ENCODE measurements at regions not wholly inside any gene's neighbourhood (a gene's known extent, or its start where the extent isn't known, plus 50 kb on each side); places are given as distances from the start of the nearest gene placed in this dataset.
"Not testable (repeated sequence)": the region's sequence is repeated elsewhere in the genome, so short reads cannot be mapped to it uniquely, and the experiment has no call there.

DNA sequence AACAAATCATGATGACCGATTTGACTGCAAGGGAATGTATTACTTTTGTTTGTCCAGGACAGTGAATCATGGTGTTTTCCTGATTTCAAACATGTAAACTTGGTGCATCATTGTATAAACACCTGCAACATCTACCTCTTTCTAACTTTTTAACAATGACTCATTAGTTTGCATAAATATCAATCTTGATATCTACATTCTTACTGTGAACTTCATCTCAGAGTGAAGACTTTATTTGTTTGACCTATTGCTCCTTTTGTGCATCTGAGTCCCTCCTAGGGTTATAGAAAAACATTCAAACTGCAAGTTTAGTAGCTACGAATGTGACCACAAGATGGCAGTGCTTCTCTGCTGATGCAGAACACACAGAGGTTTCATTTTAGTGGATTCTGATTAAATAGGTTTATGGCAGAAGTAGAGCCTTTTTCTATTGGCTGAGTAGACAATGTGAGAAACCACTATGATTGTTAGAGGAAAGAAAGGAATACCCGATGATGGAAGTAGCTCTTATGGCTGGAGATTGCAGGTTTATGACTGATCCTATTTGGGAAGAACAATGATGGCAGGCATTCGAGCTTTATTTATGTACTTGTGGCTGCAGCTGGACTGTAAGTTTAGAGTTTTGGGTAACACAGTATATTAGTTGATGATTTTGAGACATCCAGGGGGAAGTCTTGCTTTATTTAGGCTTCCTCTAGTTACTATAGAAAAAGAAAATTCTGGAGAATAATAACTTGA lies 244.2 kb upstream of the OR4E1 start:
- no peaks in the 10 kb centered on the region for H3K36me3 ChIP-seq (replicated peaks)
- no peak overlapping the region for H3K4me3 ChIP-seq
- DNase-seq (ENCODE audit: low spot score in 2 of 2): peak; percentile 40 to 52
- no peaks in the 10 kb centered on the region for H3K27me3 ChIP-seq (ENCODE audit: low read depth)
- no peaks in the 10 kb centered on the region for H3K9me3 ChIP-seq
- H3K4me1 ChIP-seq: no peaks in the 10 kb centered on the region
- in situ Hi-C loops (cut with MboI; ENCODE audit: low sequenced_read_pairs): no loop called here

DNA sequence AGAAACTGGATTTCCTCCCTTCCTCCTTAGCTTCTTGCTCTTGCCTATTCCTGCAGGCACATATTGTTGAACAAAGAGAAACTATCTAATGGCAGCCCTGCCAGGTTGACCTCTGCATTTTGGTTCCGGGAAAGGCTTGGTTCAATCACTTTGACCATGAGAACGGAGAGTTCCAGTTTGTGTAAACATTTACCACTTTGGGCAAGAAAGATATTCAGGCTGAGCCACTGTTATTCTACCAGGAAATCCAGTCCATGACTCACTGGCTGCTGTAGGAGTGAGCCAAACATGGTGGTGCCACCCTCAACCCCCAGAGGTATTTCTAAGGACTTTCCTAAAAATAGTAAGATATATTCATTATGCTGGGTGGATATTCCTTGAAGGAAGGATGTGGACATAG lies 242.2 kb upstream of the OR4E1 start:
- no peaks in the 10 kb centered on the region for H3K27me3 ChIP-seq (ENCODE audit: low read depth)
- in situ Hi-C loops (cut with MboI; ENCODE audit: low sequenced_read_pairs): no loop called here
- no peaks in the 10 kb centered on the region for H3K36me3 ChIP-seq (replicated peaks)
- no peaks in the 10 kb centered on the region for H3K9me3 ChIP-seq
- H3K4me1 ChIP-seq: no peaks in the 10 kb centered on the region
- no peak for DNase-seq (ENCODE audit: low spot score in 2 of 2)
- H3K4me3 ChIP-seq: no peak overlapping the region

DNA sequence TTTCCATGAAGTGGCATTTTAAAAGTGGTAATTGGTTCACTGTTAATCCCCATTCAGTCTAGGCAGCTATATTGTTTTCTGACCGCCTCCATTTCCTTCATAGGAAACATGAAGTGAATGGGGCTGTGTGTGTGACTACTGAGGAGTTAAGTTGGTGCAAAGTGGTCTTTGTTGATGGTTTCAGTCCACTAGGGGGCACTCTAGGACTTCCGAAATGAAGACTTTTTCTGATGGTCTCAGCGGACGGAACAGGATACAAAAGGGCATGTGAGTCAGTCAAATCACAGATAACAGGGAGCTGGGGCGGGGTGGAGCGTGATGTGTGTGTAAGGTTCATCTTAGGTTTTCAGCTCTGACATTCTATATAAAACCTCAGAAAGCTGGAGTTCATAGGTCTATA lies 240.1 kb upstream of the OR4E1 start:
- in situ Hi-C loops (cut with MboI; ENCODE audit: low sequenced_read_pairs): no loop called here
- DNase-seq (ENCODE audit: low spot score in 2 of 2): peak; percentile 68 to 79
- Histone ChIP-seq H3K4me1 (no peaks in the 10 kb centered on the region), H3K4me3 (no peak overlapping the region), H3K36me3 (replicated peaks) (no peaks in the 10 kb centered on the region), H3K27me3 (ENCODE audit: low read depth) (no peaks in the 10 kb centered on the region), H3K9me3 (no peaks in the 10 kb centered on the region)

DNA sequence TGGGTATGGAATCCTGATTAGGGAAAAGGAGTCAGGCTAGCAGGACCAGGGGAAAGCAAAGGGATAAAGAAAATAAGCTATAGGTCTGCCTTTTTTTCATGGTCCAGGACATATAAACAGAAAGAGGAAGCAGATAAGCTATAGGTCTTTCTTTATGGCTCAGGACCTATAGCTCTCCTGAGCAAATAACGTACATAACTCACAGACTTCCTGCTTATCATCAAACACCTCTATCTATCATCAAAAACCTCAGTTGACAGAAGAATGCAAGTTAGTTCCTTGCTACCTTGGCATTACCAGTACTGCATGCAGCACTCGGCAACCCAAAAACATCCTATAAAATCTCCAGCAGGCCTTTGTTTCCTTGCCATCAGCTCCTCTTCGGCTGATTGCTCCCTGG lies 238.7 kb upstream of the OR4E1 start:
- no peaks in the 10 kb centered on the region for H3K27me3 ChIP-seq (ENCODE audit: low read depth)
- no peak for DNase-seq (ENCODE audit: low spot score in 2 of 2)
- H3K4me3 ChIP-seq: no peak overlapping the region
- in situ Hi-C loops (cut with MboI; ENCODE audit: low sequenced_read_pairs): no loop called here
- H3K36me3 ChIP-seq (replicated peaks): no peaks in the 10 kb centered on the region
- H3K9me3 ChIP-seq: no peaks in the 10 kb centered on the region
- H3K4me1 ChIP-seq: no peaks in the 10 kb centered on the region

DNA sequence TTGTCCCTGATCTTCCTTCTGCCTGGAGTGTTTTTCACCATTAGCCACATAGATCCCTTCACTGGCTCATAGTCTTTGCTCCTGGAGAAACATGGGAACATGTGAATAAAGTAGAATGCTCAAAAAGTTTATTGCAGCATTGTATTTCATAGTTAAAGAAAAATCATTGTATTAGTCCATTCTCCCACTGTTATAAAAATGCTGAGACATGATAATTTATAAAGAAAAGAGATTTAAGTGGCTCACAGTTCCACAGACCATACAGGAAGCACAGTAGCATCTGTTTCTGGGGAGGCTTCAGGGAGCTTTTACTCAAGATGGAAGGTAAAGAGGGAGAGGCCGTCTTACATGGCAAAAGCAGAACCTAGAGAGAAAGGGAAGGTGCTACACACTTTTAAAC lies 238.3 kb upstream of the OR4E1 start:
- in situ Hi-C loops (cut with MboI; ENCODE audit: low sequenced_read_pairs): no loop called here
- no peaks in the 10 kb centered on the region for H3K9me3 ChIP-seq

DNA sequence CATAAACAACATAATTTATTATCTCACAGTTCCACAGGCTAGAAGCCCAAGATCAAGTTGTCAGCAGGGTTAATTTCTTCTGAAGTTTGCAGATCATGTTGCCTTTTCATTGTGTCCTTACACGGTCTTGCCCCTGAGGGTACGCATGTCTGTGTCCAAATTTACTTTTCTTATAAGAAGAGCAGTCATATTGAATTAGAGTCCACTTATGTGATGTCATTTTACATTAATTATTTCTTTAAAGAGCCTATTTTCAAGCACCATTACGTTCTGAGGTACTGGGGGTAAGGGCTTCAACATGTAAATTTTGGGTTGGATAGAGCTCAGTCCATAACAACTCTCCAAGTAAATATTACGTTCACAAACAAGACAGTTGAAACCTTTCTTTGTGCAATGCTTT lies 236.6 kb upstream of the OR4E1 start:
- H3K4me1 ChIP-seq: no peaks in the 10 kb centered on the region
- H3K27me3 ChIP-seq (ENCODE audit: low read depth): no peaks in the 10 kb centered on the region
- no peaks in the 10 kb centered on the region for H3K9me3 ChIP-seq
- in situ Hi-C loops (cut with MboI; ENCODE audit: low sequenced_read_pairs): no loop called here
- DNase-seq (ENCODE audit: low spot score in 2 of 2): no peak
- no peak overlapping the region for H3K4me3 ChIP-seq
- H3K36me3 ChIP-seq (replicated peaks): no peaks in the 10 kb centered on the region

More for the DNA sequence above, 238.3 kb upstream of the OR4E1 start:
- Histone ChIP-seq H3K4me3 (no peak overlapping the region), H3K4me1 (no peaks in the 10 kb centered on the region), H3K27me3 (ENCODE audit: low read depth) (no peaks in the 10 kb centered on the region), H3K36me3 (replicated peaks) (no peaks in the 10 kb centered on the region)
- no peak for DNase-seq (ENCODE audit: low spot score in 2 of 2)

DNA sequence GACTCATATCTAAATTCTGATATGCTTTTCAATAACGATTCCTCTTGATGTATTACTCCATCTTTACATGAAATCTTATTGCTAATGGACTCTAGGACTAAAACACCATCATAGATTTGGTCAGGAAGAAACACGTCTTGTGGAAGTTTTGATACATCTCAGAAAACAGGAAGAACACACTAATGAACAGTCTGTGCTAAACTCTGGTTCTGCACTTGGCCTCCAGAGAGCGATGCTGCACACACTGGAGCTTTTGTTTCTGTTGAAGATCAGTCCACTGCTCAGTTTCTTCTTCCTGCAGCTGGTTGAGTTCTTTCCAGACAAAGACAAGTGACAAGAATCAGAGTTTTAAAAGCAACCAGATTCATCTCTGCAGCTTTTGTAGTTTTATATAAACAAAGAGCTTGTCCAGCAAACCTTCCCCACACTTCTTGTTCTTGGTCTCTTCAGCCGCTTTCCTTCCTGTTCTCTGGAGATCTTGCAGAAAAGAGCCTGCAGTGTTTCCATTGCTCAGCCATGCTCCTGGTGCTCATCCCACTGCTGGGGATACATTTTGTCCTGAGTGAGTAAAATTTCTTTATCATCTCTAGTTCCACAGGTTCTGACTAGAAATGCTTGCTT lies 229.1 kb upstream of the OR4E1 start:
- peak in 1 of 2 experiments; percentile 52 for DNase-seq (ENCODE audit: low spot score in 2 of 2)
- H3K4me3 ChIP-seq: no peak overlapping the region
- H3K4me1 ChIP-seq: no peaks in the 10 kb centered on the region
- H3K36me3 ChIP-seq (replicated peaks): no peaks in the 10 kb centered on the region
- no peaks in the 10 kb centered on the region for H3K9me3 ChIP-seq
- in situ Hi-C loops (cut with MboI; ENCODE audit: low sequenced_read_pairs): no loop called here
- 0 out of 2 replicates have a peak, but pooled peaks cover 3% of the 10 kb centered on the region for H3K27me3 ChIP-seq (ENCODE audit: low read depth)

DNA sequence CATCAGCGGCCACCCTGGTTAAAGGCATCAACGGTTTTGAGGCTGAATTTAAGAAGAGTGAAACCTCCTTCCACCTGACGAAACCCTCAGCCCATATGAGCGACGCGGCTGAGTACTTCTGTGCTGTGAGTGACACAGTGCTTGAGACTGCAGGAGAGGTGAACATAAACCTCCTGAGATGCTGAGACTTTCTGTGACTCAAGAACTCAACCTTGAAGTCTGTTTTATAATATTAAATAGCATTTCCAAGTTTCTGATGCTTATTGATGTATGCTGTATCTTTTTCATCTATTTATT lies 221.2 kb upstream of the OR4E1 start:
- DNase-seq (ENCODE audit: low spot score in 2 of 2); H3K27me3 ChIP-seq (ENCODE audit: low read depth); H3K9me3 ChIP-seq; H3K4me1 ChIP-seq; in situ Hi-C loops (cut with MboI; ENCODE audit: low sequenced_read_pairs); H3K4me3 ChIP-seq; H3K36me3 ChIP-seq (replicated peaks): not testable (repeated sequence)

DNA sequence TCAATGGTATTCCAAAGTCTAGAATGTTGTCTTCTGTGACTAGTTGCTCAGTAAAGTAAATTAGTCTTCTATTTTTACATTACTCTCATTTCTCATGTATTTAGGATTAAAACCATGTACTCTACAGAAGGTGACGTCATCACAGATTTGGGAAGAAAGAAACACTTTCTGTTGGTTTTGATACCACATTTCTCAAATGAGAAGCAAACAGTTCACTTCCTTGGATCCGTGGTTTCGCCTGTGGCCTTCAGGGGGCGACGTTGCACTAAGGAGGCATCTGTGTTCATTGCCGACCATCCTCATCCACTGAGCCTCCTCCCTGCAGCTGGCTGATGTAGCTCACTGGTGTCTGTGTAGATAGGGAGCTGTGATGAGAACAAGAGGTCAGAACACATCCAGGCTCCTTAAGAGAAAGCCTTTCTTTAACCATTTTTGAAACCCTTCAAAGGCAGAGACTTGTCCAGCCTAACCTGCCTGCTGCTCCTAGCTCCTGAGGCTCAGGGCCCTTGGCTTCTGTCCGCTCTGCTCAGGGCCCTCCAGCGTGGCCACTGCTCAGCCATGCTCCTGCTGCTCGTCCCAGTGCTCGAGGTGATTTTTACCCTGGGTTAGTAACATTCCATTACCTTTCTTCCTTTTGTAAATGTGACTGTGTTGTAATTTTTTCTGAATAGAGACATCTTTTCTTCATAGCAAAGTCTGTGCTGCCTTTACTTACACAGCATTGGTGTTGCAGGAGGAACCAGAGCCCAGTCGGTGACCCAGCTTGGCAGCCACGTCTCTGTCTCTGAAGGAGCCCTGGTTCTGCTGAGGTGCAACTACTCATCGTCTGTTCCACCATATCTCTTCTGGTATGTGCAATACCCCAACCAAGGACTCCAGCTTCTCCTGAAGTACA lies 220.6 kb upstream of the OR4E1 start:
- H3K4me3 ChIP-seq: no peak overlapping the region
- no peaks in the 10 kb centered on the region for H3K9me3 ChIP-seq
- no peaks in the 10 kb centered on the region for H3K4me1 ChIP-seq
- no peaks in the 10 kb centered on the region for H3K27me3 ChIP-seq (ENCODE audit: low read depth)
- DNase-seq (ENCODE audit: low spot score in 2 of 2): peak in 1 of 2 experiments; percentile 30
- in situ Hi-C loops (cut with MboI; ENCODE audit: low sequenced_read_pairs): no loop called here
- no peaks in the 10 kb centered on the region for H3K36me3 ChIP-seq (replicated peaks)

DNA sequence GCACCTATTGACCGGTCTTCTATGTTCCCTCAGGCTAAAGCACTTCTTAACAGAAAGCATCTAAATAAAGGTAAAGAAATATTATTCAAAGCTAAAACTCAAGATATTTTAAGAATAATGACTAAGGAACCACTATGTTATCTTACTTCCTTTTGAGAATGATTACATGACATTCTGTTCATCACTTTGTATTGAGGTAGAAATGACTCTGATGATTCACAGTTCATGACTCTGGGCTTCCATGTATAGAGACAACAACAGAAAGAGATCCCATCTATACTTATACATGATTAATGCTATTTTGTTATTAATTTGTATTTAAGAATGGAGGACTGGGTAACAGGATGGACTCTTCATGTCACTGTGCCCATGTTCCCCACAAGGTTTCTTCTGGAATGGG lies 218.3 kb upstream of the OR4E1 start:
- Histone ChIP-seq H3K36me3 (replicated peaks) (no peaks in the 10 kb centered on the region), H3K4me3 (no peak overlapping the region), H3K4me1 (no peaks in the 10 kb centered on the region), H3K27me3 (ENCODE audit: low read depth) (no peaks in the 10 kb centered on the region), H3K9me3 (no peaks in the 10 kb centered on the region)
- DNase-seq (ENCODE audit: low spot score in 2 of 2): no peak
- in situ Hi-C loops (cut with MboI; ENCODE audit: low sequenced_read_pairs): no loop called here

DNA sequence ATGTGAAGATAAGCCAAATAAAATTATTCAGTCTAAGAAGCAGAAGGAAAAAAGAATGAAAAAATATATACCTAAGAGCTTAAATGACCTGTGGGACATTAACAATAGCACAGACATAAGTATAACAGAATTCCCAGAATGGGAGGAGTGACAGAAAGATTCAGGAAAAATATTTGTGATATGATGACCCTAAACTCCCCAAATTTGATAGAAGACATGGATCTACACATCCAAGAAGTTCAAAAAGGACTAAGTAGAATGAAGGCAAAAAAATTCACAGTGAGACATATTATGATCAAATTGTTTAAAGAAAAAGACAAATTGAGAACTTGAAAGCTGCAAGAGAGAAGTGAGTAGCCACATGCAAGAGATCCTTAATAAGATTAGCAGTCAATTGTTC lies 211.4 kb upstream of the OR4E1 start:
- no peaks in the 10 kb centered on the region for H3K27me3 ChIP-seq (ENCODE audit: low read depth)
- H3K9me3 ChIP-seq: no peaks in the 10 kb centered on the region
- H3K4me3 ChIP-seq: no peak overlapping the region
- DNase-seq (ENCODE audit: low spot score in 2 of 2): no peak
- no peaks in the 10 kb centered on the region for H3K36me3 ChIP-seq (replicated peaks)
- in situ Hi-C loops (cut with MboI; ENCODE audit: low sequenced_read_pairs): no loop called here
- H3K4me1 ChIP-seq: no peaks in the 10 kb centered on the region

DNA sequence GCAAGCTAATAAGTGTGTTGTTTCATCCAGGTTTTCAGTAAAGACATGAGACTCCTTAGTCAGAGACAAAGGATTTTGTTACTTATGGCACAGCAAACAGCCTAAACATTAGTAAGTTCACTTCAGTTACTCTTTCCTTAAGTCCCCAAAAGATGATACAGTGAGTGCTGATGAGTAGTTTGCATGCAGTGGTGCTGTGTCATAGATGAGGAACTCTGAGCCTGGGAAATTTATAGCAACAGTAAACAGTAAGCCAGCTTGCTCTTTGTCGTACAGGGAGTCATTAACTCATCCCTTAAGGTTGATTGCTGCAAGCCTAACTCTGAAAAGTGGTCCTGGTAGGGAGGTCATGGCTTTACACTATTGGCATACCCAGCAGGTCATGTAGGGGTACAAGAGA lies 208.6 kb upstream of the OR4E1 start:
- Histone ChIP-seq H3K27me3 (ENCODE audit: low read depth) (no peaks in the 10 kb centered on the region), H3K9me3 (no peaks in the 10 kb centered on the region), H3K4me3 (no peak overlapping the region), H3K4me1 (no peaks in the 10 kb centered on the region), H3K36me3 (replicated peaks) (no peaks in the 10 kb centered on the region)
- in situ Hi-C loops (cut with MboI; ENCODE audit: low sequenced_read_pairs): no loop called here
- DNase-seq (ENCODE audit: low spot score in 2 of 2): no peak

DNA sequence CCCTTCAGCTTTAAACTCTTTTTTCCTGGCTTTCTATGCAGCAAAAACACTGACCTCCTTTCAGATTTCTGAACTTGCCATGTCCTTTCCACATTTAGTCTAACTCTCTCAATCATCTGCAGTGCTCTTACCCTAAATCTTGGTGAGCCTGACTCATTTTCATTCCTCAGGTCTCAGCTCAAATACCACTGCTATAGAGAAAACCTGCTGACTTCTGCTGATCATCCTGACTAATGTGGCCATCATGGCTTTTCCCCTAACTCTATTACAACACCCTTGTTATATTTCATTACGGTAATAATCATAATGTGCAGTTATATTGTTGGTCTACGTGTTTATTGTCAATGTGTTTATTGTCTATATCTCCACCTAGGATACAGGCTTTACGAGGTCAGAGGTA lies 207.3 kb upstream of the OR4E1 start:
- no peak for DNase-seq (ENCODE audit: low spot score in 2 of 2)
- Histone ChIP-seq H3K27me3 (ENCODE audit: low read depth) (no peaks in the 10 kb centered on the region), H3K4me3 (no peak overlapping the region), H3K9me3 (no peaks in the 10 kb centered on the region), H3K36me3 (replicated peaks) (no peaks in the 10 kb centered on the region), H3K4me1 (no peaks in the 10 kb centered on the region)
- in situ Hi-C loops (cut with MboI; ENCODE audit: low sequenced_read_pairs): no loop called here

DNA sequence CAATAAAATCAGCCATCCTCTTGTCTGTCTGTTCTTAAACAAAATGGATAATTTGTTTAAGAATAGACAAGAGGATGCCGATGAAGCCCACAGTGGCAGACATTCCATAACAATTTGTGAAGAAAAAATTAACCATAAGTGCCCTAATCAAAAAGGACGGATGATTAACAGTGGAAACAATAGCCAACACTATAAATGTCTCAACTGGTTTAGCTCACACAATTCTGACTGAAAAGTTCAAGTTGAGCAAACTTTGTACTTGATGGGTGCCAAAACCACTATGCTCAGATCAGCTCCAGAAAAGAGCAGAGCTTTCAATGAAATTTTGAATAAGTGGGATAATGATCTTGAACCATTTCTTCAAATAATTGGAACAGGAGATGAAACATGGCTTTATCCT lies 202.2 kb upstream of the OR4E1 start:
- H3K9me3 ChIP-seq: no peaks in the 10 kb centered on the region
- in situ Hi-C loops (cut with MboI; ENCODE audit: low sequenced_read_pairs): no loop called here

More for the DNA sequence above, 202.2 kb upstream of the OR4E1 start:
- Histone ChIP-seq H3K4me3 (no peak overlapping the region), H3K4me1 (no peaks in the 10 kb centered on the region), H3K27me3 (ENCODE audit: low read depth) (peaks cover 4% of the 10 kb centered on the region; the same call in 1 of the 2 replicates), H3K36me3 (replicated peaks) (no peaks in the 10 kb centered on the region)
- no peak for DNase-seq (ENCODE audit: low spot score in 2 of 2)
